ENCODE measurements at regions not wholly inside any gene's neighbourhood (a gene's known extent, or its start where the extent isn't known, plus 50 kb on each side); places are given as distances from the start of the nearest gene placed in this dataset.
A peak's percentile ranks its signal among the peaks of the same experiment; 100 is the strongest.

GRCh38 chr10:78755877-78756455, 312.8 kb upstream of the ZMIZ1 start:
- Mint-ChIP-seq H3K27ac (ENCODE audit: unreplicated experiment) (peak overlapping the region; percentile 91), H3K36me3 (ENCODE audit: unreplicated experiment) (peaks cover 2% of the 10 kb centered on the region), H3K27me3 (ENCODE audit: unreplicated experiment) (peaks cover 8% of the 10 kb centered on the region), H3K4me1 (ENCODE audit: unreplicated experiment) (peaks cover 38% of the 10 kb centered on the region), H3K4me3 (ENCODE audit: unreplicated experiment) (no peak overlapping the region), H3K9me3 (ENCODE audit: unreplicated experiment) (no peaks in the 10 kb centered on the region)
- DNase-seq (ENCODE audit: extremely low spot score, unreplicated experiment), result no peak
- no peak for TF ChIP-seq CTCF (IDR thresholded peaks at IDR 0.05)

- H3K27ac Mint-ChIP-seq (ENCODE audit: unreplicated experiment), result peak overlapping the region; percentile 91
- peaks cover 38% of the 10 kb centered on the region for H3K4me1 Mint-ChIP-seq (ENCODE audit: unreplicated experiment)
- no peak for TF ChIP-seq CTCF (IDR thresholded peaks at IDR 0.05)
- H3K36me3 Mint-ChIP-seq (ENCODE audit: unreplicated experiment), result peaks cover 2% of the 10 kb centered on the region
- H3K4me3 Mint-ChIP-seq (ENCODE audit: unreplicated experiment), result peak overlapping the region; percentile 8
- no peak for DNase-seq (ENCODE audit: extremely low spot score, unreplicated experiment)
- H3K9me3 Mint-ChIP-seq (ENCODE audit: unreplicated experiment), result no peaks in the 10 kb centered on the region
- H3K27me3 Mint-ChIP-seq (ENCODE audit: unreplicated experiment), result peaks cover 4% of the 10 kb centered on the region
These were observed 312.0 kb upstream of the ZMIZ1 start for GRCh38 chr10:78756604-78757343.

GRCh38 chr10:78757344-78757925, 311.3 kb upstream of the ZMIZ1 start:
- H3K36me3 Mint-ChIP-seq (ENCODE audit: unreplicated experiment), result peaks cover 2% of the 10 kb centered on the region
- H3K27me3 Mint-ChIP-seq (ENCODE audit: unreplicated experiment), result no peaks in the 10 kb centered on the region
- no peak overlapping the region for H3K4me3 Mint-ChIP-seq (ENCODE audit: unreplicated experiment)
- no peaks in the 10 kb centered on the region for H3K9me3 Mint-ChIP-seq (ENCODE audit: unreplicated experiment)
- H3K27ac Mint-ChIP-seq (ENCODE audit: unreplicated experiment), result peak overlapping the region; percentile 91
- no peak for DNase-seq (ENCODE audit: extremely low spot score, unreplicated experiment)
- peaks cover 38% of the 10 kb centered on the region for H3K4me1 Mint-ChIP-seq (ENCODE audit: unreplicated experiment)
- no peak for TF ChIP-seq CTCF (IDR thresholded peaks at IDR 0.05)

- Mint-ChIP-seq H3K9me3 (ENCODE audit: unreplicated experiment) (no peaks in the 10 kb centered on the region), H3K36me3 (ENCODE audit: unreplicated experiment) (peaks cover 2% of the 10 kb centered on the region), H3K4me1 (ENCODE audit: unreplicated experiment) (peaks cover 38% of the 10 kb centered on the region), H3K27ac (ENCODE audit: unreplicated experiment) (no peak overlapping the region), H3K4me3 (ENCODE audit: unreplicated experiment) (no peak overlapping the region), H3K27me3 (ENCODE audit: unreplicated experiment) (no peaks in the 10 kb centered on the region)
- TF ChIP-seq CTCF (IDR thresholded peaks at IDR 0.05), result no peak
- DNase-seq (ENCODE audit: extremely low spot score, unreplicated experiment), result no peak
These were observed 310.6 kb upstream of the ZMIZ1 start for GRCh38 chr10:78758176-78758575.

GRCh38 chr10:78759456-78760120, 309.2 kb upstream of the ZMIZ1 start:
- Mint-ChIP-seq H3K27ac (ENCODE audit: unreplicated experiment) (no peak overlapping the region), H3K9me3 (ENCODE audit: unreplicated experiment) (no peaks in the 10 kb centered on the region), H3K27me3 (ENCODE audit: unreplicated experiment) (no peaks in the 10 kb centered on the region), H3K36me3 (ENCODE audit: unreplicated experiment) (peaks cover 2% of the 10 kb centered on the region), H3K4me1 (ENCODE audit: unreplicated experiment) (peaks cover 31% of the 10 kb centered on the region), H3K4me3 (ENCODE audit: unreplicated experiment) (no peak overlapping the region)
- TF ChIP-seq CTCF (IDR thresholded peaks at IDR 0.05), result no peak
- DNase-seq (ENCODE audit: extremely low spot score, unreplicated experiment), result no peak
